Ammon's horn (tissue), 1 donor: ENCODE measurements at regions not wholly inside any gene's neighbourhood (a gene's known extent, or its start where the extent isn't known, plus 50 kb on each side); places are given as distances from the start of the nearest gene placed in this dataset.

Source experiments
- DNase-seq: peaks from one replicate; pipeline ENCODE4 v3.0.0-alpha.2; 2016; ENCODE audit warnings: low spot score

DNA sequence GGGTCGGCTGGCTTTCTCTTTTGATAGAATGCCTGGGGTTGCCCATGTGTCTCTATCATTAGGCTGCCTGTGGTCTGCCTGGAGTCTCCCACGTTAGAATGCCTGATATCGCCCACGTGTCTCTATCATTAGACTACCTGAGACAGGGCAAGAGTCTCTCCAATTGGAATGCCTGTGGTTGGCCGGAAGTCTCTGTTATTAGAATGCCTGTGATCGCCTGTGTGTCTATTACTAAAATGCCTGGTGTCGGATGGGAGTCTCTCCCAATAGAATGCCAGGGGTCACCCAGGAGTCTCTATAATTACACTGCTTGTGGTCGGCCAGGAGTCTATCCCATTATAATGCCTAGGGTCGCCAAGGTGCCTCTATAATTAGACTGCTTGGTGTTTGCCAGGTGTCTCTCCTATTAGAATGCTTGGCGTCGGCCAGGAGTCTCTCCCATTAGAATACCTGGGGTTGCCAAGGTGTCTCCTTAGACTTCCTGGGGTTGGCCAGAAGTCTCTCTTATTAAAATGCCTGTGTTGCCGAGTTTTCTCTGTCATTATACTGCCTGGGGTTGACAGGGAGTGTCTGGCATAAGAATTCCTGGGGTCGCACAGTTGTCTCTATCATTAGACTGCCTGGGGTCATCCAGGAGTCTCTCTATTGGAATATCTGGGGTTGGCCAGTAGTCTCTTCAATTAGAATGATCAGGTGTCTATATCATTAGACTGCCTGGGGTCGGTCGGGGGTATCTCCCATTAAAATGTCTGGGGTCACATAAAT, 2272.8 kb downstream of the TP53TG3F start:
- no peak for DNase-seq

DNA sequence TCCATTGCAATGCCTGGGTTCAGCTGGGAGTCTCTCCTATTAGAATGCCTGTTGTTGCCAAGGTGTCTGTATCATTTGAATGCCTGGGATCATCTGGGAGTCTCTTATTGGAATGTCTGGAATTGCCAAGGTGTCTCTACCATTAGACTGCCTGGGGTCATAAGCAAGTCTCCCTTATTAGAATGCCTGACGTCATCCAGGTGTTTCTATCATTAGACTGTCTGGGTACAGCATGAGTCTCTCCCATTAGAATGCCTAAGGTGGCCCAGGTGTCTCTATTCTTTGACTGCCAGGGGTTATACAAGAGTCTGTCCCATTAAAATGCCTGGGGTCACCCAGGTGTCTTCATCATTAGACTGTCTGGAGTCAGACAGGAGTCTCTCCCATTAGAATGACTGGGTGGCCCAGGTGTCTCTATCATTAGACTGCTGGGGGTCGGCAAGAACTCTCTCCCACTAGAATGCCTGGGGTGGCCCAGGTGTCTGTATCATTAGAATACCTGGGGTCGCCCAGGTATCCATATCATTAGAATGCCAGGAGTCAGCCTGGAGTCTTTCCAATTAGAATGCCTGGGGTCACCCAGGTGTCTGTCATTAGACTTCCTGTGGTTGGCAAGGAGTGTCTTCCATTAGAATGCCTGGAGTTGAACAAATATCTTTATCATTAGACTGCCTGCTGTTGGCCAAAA, 2274.0 kb downstream of the TP53TG3F start:
- no peak for DNase-seq

DNA sequence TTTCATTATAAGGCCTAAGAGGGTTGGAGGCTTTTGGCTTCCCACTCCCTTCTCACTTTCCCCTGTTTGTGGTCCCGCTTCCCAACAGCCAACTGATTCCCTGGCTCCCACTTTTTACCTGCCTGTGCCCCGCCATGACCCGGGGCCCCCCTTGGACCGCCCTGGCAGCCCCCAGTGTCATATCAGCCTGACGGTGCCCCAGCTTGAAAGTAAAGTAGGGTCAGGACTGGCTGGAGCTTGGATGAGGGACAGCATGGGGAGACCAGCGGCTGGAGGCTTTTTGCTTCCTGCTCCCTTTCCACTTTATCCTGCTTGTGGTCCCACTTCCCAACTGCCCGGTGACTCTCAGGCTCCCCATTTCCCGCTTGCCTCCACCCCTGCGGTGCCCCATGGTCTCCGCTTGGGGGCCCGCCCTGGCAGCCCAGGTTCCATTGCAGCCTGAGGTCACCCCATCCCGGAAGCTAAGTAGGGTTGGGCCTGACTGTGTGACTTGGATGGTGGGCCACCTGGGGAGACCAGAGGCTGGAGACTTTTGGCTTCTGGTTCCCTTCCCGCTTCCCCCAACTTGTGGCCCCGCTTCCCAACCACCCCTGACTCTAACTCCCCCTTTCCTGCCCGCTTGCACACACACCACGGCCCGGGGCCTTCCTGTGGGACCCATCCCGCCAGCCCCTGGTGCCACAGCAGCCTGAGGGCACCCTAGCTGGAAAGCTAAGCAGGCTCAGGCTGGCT, 2274.7 kb downstream of the TP53TG3F start:
- DNase-seq: no peak

DNA sequence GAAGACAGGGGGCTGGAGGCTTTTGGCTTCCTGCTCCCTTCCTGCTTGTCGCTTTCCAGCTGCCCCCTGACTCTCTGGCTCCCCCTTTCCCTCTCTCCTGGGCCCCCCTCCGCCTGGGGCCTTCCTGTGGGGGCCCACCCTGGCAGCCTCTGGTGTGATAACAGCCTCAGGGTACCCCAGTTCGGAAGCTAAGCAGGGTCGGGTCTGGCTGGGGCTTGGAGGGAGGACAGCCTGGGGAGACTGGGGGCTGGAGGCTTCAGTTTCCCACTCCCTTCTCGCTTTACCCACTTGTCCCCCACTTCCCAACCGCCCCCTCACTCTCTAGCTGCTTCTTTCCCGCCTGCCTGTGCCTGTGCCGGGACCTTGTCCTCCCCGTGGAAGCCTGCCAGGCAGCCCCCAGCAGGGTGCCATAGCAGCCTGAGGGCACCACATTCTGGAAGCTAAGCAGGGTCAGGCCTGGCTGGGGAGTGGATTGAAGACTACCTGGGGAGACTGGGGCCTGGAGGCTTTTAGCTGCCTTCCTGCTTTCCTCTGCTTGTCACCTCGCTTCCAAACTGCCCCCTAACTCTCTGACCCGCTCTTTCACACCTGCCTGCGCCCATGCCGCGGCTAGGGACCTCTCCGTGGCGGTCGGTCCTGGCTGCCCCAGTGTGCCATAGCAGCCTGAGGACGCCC, 2275.5 kb downstream of the TP53TG3F start:
- no peak for DNase-seq

DNA sequence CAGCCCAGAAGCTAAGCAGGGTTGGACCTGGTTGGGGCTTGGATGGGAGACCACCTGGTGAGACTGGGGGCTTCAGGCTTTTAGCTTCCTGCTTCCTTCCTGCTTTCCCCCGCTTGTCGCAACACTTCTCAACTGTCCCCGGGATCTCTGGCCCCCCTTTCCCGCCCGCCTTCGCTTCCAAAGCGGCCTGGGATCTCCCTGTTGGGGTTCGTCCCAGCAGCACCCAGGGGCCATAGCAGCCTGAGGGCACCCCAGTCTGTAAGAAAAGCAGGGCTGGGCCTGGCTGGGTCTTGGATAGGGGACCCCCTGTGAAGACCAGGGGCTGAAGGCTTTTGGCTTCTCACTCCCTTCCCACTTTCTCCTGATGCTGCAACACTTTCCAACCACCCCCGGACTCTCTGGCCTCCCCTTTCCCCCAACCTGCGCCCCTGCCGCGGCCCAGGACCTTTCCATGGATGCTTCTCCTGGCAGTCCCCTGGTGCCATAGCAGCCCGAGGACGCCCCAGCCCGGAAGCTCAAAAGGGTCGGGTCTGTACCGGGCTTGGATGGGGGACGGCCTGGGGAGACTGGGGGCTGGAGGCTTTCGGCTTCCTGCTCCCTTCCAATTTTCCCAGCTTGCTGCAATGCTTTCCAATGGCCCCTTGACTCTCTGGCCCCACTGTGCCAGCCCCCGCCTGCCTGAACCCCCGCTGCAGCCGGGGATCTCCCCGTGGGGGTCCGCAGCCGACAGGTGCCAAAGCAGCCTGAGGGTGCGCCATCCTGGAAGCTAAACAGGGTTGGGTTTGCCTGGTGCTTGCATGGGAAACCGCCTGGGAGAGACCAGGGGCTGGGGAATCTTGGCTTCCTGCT, 2276.2 kb downstream of the TP53TG3F start:
- no peak for DNase-seq

DNA sequence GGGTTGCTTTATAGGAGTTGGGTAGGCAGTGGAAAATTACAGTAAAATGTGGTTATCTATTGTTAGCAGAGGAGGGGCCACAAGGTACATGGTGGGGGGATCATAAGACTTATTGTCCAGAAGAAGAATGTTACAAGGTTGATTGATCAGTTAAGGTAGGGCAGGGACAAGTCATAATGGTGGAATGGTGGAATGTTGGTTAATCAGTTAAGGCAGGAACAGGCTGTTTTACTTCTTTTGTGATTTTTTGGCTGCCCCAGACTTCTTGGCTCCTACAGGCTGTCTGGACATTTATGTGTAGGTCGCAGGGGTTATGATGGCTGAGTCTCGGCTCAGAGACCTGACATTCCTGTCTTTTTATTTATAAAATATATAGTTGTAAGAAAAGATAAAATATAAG, 2277.1 kb downstream of the TP53TG3F start:
- no peak for DNase-seq

DNA sequence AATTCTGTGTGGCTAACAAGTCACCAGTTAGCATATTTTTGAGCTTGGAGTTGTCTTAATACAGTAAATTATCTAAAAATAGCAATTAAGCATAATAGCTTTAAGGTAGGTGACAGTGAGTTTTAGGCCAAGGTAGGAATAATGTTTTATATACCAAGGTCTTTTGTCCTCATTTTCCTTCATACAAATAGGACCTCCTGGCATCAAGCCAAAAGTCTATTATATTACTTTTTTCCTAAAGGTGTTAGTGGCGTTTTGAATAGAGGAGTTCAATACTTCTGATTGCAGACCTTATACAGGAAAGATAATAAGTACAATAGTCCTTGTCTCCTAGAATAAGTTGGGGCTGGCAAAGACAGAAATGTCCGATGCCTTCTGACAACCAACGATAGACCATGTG, 2277.7 kb downstream of the TP53TG3F start:
- DNase-seq: no peak

DNA sequence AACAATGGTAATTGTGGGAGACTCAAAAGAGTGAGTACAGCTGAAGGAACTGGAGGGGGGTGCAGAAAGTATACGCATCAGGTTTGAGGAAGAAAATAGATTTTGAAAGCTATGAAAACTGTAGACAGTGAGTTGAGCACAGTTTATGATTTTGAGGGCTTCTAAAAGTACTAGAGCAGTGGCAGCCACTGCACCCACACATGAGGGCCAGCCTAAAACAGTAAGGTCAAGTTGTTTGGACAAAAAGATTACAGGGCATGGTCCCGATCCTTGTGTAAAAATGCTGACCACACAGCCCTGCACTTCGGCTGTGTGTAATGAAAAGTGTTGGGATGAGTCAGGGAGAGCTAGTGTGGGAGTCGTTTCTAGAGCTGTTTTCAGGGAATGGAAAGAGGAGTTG, 2282.1 kb downstream of the TP53TG3F start:
- no peak for DNase-seq

DNA sequence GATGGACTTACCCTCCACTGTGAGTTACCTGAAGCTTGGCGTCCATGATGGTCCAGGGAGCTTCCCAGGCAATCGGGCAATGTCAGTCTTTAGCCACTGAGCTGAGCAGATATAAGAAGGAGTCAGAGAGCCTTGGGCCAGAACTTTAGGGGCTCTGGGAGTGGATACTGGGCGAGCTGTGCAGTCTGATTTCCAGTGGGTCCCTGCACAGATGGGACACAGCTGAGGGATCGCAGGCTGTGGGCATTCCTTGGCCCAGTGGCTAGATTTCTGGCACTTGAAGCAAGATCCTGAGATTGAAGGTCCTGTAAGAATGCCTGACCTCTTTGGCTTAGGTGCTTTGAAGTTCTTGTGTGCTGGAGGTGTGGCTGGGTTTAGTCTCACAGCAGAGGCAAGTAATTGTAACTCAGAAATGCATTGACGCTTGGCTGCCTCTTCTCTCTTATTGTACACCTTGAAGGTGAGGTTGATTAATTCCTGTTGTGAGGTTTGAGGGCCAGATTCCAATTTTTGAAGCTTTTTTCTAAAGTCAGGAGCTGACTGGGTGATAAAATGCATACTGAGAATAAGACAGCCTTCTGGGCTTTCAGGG, 2283.8 kb downstream of the TP53TG3F start:
- no peak for DNase-seq

DNA sequence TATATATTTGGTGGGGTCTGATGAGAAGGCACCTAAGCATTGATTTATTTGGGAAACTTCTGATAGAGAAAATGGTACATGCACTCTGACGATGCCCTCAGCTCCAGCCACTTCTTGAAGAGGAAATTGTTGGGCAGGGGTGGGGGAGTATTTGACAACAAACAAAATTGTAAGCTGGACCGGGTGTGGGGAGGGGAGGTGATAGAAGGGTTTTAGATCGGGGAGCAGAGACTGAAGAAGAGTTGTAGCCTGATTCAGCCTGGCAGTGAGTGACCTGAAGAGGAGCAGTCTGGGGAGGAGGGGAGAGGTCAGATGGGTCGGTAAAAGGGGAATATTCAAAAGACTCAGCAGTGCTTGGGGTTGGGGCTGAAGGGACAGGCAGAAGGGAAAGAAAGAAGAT, 2284.7 kb downstream of the TP53TG3F start:
- DNase-seq: no peak

DNA sequence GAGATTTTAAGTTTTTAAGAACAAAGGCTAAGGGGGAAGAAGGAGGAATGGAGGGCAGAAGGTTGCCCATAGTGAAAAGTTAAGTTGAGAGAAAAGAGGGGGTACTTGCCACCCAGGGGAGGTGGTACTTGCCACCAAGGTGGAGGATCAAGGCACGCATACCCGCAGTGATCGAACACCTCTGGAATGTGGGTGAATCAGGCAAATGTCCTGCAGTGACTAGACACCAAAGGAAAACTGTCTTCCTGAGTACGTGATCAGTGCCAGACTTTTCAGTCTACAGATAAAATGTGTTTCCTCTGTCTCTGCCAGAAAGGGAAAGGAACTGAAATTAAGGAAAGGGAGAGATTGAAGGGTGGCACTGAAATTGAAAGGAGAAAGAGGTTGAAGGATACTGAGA, 2285.3 kb downstream of the TP53TG3F start:
- no peak for DNase-seq

DNA sequence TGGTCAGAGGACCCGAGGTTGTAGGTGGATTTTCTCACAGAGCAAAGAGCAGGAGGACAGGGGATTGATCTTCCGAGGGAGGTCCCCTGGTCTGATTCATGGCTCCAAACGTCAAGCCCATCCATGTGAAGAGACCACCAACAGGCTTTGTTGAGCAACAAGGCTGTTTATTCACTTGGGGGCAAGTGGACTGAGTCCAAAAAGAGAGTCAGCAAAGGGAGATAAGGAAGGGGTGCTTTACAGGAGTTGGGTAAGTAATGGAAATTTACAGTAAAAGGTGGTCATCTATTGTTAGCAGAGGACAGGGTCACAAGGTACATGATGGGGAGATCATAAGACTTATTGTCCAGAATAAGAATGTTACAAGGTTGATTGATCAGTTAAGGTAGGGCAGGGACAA, 2285.8 kb downstream of the TP53TG3F start:
- no peak for DNase-seq

DNA sequence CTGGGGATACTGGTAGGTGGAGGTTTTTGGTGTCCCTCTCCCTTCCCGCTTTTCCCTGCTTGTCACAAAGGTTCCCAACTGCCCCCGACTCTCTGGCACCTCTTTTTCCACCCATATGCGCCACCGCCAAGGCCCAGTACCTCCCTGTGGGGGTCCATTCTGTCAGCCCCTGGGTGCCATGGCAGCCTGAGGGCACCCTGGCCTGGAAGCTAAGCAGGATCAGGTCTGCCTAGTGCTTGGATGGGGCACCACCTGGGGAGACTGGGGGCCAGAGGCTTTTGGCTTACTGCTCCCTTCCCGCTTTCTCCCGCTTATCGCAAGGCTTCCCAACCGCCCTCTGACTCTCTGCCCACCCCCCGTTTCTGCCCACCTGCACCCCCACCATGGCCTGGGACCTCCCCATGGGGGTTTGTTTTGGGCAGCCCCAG, 2286.4 kb downstream of the TP53TG3F start:
- no peak for DNase-seq

DNA sequence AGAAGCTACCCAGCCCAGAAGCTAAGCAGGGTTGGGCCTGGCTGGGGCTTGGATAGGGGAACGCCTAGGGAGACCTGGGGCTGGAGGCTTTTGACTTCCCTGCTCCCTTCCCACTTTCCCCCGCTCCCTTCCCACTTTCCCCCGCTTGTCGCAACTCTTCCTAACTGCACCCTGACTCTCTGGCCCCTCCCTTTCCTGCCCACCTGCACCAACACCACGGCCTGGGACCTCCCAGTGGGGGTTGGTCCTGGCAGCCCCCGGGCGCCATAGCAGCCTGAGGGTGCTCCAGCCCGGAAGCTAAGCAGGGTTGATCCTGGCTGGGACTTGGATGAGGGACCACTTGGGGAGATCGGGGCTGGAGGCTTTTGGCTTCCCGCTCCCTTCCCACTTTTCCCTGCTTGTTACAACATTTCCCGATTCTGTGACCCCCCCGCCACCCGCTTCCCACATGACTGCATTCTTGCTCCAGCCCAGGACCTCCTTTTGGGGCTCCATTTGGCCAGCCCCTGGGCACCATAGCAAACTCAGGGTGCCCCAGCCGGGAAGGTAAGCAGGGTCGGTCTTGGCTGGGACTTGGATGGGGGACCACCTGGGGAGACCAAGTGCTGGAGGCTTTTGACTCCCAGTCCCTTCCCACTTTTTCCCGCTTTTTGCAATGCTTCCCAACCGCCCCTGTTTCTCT, 2287.0 kb downstream of the TP53TG3F start:
- no peak for DNase-seq

DNA sequence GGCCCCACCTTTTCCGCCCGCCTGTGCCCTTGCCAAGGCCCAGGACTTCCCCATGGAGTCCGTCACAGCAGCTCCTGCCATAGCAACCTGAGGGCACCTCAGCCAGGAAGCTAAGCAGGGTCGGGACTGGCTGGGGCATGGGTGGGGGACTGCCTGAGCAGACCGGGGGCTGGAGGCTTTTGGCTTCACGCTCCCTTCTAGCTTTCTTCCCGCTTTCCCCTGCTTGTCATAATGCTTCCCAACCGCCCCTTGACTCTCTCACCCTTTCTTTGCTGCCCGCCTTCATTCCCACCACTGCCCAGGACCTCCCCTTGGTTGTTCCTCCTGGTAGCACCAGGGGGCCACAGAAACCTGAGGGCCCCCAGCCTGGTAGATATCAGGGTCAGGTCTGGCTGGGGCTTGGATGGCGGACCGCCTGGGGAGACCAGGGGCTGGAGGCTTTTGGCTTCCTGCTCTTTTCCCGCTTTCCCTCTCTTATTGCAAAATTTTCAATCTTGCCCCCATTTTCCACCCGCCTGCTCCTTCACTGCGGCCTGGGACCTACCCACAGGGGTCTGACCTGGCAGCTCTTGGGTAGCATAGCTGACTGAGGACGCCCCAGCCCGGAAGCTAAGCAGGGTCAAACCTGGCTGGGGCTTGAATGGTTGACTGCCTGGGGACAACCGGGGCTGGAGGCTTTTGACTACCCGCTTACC, 2287.7 kb downstream of the TP53TG3F start:
- no peak for DNase-seq

DNA sequence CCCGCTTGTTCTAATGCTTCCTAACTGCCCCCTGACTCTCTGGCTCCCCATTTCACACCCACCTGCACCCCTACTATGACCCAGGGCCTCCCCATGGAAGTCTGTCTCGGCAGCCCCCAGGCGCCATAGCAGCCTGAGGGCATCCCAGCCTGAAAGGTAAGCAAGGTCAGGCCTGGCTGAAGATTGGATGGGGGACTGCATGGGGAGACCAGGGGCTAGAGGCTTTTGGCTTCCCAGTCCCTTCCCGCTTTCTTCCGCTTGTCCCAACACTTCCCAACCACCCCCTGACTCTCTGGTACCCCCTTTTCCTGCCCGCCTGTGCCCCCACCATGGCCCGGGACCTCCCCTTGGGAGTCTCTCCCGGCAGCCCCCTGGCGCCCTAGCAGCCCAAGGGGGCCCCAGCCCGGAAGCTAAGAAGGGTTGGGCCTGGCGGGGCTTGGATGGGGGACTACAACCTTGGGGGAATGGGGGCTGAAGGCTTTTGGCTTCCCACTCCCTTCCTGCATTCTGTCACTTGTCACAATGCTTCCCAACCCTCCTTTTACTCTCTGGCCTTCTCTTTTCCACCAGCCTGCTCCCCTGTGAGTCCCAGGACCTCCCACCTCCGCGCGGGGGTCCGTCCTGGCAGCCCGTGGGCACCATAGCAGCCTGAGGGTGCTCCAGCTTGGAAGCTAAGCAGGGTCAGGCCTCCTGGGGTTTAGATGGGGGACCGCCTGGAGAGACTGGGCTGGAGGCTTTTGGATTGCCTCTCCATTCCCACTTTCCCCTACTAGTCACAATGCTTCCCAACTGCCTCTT, 2288.4 kb downstream of the TP53TG3F start:
- DNase-seq: no peak

DNA sequence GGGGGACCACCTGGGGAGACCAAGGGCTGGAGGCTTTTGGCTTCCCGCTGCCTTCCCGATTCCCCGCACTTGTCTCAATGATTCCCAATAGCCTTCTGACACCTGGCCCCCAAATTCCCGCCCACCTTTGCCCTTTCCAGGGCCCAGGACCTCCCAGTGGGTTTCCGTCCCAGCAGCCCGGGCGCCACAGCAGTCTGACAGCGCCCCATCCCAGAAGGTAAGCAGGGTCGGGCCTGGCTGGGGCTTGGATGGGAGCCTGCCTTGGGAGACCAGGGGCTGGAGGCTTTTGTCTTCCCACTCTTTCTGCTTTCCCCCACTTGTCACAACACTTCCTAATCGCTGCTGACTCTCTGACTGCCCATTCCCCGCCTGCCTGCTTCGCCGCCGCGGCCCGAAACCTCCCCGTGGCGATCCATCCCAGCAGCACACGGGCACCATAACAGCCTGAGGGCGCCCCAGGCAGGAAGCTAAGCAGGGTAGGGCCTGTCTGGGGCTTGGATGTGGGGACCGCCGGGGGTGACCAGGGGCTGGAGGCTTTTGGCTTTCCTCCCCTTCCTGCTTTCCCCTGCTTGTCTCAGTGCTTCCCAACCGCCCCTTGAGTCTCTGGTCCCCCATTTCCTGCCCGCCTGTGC, 2289.3 kb downstream of the TP53TG3F start:
- no peak for DNase-seq
